ENCODE measurements at regions not wholly inside any gene's neighbourhood (a gene's known extent, or its start where the extent isn't known, plus 50 kb on each side); places are given as distances from the start of the nearest gene placed in this dataset.

- TF ChIP-seq CTCF (IDR thresholded peaks at IDR 0.05; ENCODE audit: low read depth, low read length): peak; percentile 94
Observed at GRCh38 chr2:64873472-64873924, 115.7 kb upstream of the SLC1A4 start.

GRCh38 chr2:64874593-64874992 is 114.6 kb upstream of the SLC1A4 start:
- TF ChIP-seq CTCF (IDR thresholded peaks at IDR 0.05; ENCODE audit: low read depth, low read length): no peak
- no peak for DNase-seq (ENCODE audit: low read depth, low spot score)
- in situ Hi-C loops (cut with HindIII; ENCODE audit: low sequenced_read_pairs): no loop called here
- no peak overlapping the region for H3K4me3 ChIP-seq (ENCODE audit: low read depth, low read length)

More at GRCh38 chr2:64873472-64873924, 115.7 kb upstream of the SLC1A4 start:
- in situ Hi-C loops (cut with HindIII; ENCODE audit: low sequenced_read_pairs): no loop called here
- DNase-seq (ENCODE audit: low read depth, low spot score): peak; percentile 50
- no peak overlapping the region for H3K4me3 ChIP-seq (ENCODE audit: low read depth, low read length)

DNA sequence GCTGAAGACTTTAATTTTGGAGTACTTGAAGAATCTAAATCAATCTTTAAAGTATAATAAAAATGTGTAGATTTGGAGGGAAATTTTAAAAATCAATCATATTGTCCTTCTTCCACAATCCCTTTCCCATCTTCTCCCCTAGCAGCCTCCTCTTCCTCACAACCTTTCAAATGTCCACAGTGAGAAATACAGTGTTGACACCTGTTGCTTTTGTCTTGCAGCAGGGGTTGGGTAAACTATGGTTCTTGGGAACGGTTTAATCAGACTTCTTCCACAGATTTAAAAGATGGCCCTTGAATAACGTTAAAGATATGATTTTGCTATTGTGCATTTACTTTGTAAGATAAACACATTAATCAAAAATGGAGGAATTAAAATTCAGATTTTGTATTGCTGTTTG is 113.8 kb upstream of the SLC1A4 start:
- TF ChIP-seq CTCF (IDR thresholded peaks at IDR 0.05; ENCODE audit: low read depth, low read length): no peak
- in situ Hi-C loops (cut with HindIII; ENCODE audit: low sequenced_read_pairs): no loop called here
- DNase-seq (ENCODE audit: low read depth, low spot score): no peak
- no peak overlapping the region for H3K4me3 ChIP-seq (ENCODE audit: low read depth, low read length)

- no peak overlapping the region for H3K4me3 ChIP-seq (ENCODE audit: low read depth, low read length)
- no peak for TF ChIP-seq CTCF (IDR thresholded peaks at IDR 0.05; ENCODE audit: low read depth, low read length)
- peak; percentile 55 for DNase-seq (ENCODE audit: low read depth, low spot score)
- in situ Hi-C loops (cut with HindIII; ENCODE audit: low sequenced_read_pairs): no loop called here
Observed at GRCh38 chr2:64876137-64876647, 113.0 kb upstream of the SLC1A4 start.

- DNase-seq (ENCODE audit: low read depth, low spot score): no peak
- no peak overlapping the region for H3K4me3 ChIP-seq (ENCODE audit: low read depth, low read length)
- TF ChIP-seq CTCF (IDR thresholded peaks at IDR 0.05; ENCODE audit: low read depth, low read length): no peak
- in situ Hi-C loops (cut with HindIII; ENCODE audit: low sequenced_read_pairs): no loop called here
Observed at GRCh38 chr2:64879745-64880144, 109.5 kb upstream of the SLC1A4 start.

- no peak for DNase-seq (ENCODE audit: low read depth, low spot score)
- no peak for TF ChIP-seq CTCF (IDR thresholded peaks at IDR 0.05; ENCODE audit: low read depth, low read length)
- in situ Hi-C loops (cut with HindIII; ENCODE audit: low sequenced_read_pairs): no loop called here
- no peak overlapping the region for H3K4me3 ChIP-seq (ENCODE audit: low read depth, low read length)
Observed at GRCh38 chr2:64880193-64880951, 108.8 kb upstream of the SLC1A4 start.
